GM18526 (cell line): ENCODE measurements at regions not wholly inside any gene's neighbourhood (a gene's known extent, or its start where the extent isn't known, plus 50 kb on each side); places are given as distances from the start of the nearest gene placed in this dataset.

ENCODE experiments used
- POLR2A ChIP-seq: IDR thresholded peaks from 3 replicates; pipeline ENCODE4 v1.6.1; 2011; ENCODE audit not compliant: insufficient read length; ENCODE audit errors: extremely low read depth

DNA sequence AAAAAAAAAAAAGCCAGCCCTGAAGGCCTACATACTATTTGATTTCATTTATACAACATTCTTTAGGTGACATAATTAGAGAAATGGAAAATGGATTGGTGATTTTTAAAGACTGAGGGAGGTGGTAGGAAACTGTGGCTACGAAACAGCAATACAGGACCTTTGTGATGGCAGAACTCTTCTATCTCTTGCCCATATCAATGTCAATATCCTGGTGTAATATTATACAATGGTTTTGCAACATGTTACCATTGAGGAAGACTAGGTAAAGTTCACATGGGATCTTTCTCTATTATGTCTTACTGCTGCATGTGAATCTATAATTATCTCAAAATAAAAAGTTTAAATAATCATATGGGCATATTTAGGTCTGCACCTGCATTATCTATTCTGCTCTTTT, 371.2 kb downstream of the ETS1 start:
- no peak for TF ChIP-seq POLR2A

DNA sequence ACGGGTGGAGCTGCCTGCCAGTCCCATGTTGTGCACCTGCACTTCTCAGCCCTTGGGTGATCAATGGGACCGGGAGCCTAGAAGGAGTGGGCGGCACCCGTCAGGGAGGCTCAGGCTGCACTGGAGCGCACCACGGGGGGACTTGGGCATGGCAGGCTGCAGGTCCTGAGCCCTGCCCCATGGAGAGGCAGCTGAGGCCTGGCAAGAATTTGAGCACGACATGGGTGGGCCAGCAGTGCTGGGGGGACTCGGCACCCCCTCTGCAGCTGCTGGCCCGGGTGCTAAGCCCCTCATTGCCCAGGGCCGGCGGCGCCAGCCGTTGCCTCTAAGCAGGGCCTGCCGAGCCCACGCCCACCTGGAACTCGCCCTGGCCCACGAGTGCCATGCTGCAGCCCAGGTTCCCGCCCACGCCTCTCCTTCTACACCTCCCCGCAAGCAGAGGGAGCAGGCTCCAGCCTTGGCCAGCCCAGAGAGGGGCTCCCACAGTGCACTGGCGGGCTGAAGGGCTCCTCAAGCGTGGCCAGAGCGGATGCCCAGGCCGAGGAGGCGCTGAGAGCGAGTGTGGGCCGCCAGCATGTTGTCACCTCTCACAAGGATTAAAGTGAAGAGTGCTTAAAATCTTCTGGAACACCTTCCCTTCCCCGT, 372.0 kb downstream of the ETS1 start:
- TF ChIP-seq POLR2A, result no peak

DNA sequence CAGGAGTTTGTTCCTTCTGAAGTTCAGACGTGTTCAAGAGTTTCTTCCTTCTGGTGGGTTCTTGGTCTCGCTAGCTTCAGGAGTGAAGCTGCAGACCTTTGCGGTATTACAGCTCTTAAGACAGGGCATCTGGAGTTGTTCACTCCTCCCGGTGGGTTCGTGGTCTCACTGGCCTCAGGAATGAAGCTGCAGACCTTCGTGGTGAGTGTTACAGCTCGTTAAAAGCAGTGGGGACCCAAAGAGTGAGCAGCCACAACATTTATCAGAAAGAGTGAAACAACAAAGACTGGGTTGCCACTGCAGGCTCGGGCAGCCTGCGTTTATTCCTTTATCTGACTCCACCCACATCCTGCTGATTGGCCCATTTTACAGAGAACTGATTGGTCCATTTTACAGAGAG, 373.1 kb downstream of the ETS1 start:
- no peak for TF ChIP-seq POLR2A

DNA sequence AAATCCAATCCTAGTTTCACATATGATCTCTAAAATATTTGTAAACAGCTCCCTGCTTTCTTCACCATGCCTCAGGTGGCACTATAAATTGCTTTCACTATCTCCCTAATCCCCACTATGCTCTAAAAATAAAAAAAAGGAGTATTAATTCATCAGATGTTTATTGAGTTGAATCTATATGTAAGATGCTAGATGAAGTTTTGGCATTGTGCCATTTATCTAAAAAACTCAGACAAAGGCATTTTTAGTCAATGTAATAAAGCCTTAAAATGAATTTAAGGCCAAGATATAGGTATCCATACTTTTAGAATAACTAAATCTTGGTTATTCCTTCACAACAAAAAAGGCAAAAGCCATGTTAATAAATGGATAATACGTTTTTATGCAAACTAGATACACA, 373.9 kb downstream of the ETS1 start:
- TF ChIP-seq POLR2A, result no peak

DNA sequence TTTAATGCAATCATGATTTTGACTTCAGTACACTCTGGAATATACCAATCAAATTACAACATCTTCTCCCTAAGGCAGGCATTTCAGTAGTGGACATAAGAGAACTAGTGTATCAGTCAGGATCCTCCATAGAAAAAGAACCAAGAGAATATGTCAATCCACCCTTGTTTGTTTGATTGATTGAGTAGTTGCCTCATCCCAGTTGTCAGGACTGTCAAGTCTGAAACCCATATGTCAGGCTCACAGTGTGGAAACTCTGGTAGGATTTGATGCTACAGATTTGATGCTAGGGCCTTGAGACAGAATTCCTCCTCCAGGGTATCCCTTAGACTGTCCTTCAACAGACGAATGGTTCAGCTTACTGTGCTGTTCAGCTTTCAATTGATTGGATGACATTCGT, 375.0 kb downstream of the ETS1 start:
- no peak for TF ChIP-seq POLR2A

DNA sequence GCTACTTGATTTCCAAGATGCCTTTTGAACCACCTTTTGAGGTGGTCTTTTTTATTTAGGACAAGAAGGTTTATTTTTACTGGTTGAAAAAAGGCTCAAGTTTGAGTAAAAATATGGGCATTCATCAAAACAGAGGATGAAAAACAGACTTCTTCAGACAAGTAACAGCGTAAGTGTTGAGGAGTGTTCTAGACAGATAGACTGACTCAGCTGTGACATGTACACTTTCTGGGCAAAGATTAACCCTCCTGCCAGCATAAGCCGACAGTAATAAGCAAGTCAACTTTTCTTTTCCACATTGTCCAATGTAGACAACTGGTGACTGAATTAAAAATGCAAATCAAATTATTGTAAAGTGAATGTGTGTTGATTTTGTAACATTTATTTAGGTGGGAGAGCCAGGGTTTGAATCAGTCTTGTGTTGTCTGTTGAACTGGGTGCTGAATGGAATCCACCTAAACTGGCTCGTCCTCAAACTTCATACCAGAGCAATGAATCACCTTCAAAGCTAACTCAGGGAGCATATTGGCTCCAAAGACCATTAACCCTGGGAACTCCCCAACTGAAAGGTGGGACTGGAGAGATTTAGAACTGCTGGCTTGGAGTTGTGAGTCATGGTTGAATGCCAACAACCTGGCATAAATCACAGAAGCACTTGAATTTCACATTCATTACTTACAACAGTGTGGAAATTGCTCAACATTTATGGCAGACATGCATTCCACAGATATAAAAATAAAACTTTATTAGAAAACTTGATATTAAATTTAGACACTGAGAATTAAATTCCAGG, 377.0 kb downstream of the ETS1 start:
- TF ChIP-seq POLR2A, result no peak

DNA sequence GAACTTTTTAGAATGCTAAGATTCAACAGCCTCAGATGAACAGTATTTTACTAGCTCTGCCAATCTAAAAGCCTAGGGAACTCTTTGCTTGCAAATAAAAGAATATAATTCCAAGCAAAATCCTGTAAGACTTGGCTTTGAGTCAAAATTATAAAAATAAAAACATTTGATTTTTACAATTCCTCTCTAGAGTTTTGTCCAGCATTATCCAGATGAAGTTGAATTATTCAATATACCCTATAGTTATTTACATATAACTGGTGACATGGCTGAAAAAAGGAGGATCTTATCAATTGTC, 378.3 kb downstream of the ETS1 start:
- TF ChIP-seq POLR2A, result no peak

DNA sequence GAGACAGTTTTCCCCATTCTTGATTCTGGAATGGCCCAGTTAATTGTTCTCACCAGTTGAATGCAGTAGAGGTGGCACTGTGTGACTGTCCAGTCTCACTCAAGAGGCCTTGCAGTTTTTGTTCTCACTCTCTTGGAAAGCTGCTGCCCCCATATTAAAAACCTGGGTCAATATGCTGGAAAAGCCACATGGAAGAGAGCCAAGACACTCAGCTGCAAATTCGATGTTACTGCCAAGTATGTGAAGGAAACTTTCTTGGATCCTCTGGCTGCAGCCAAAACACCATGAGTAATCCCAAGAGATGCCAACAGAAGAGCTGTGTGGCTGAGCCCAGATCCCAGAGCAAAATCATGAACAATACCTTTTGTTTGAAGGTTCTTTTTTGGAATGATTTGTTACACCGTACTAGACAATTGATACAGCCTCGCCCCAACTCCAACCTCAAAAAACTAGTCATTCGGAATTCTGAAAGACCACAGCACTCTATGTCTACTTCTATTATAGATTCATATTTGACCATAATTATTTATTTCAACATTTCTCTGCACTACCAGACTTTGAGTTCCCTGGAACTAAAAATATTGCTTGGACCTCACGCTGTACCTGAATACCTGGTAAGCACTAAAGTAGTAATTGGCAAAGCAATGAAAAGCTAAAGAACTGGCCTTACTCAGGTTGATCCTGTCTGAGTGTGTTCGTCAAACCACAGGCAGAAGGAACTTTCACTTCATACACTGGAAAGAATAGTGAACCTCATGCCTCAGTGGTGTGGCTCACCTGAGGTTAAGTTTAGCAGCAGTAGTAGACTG, 378.8 kb downstream of the ETS1 start:
- no peak for TF ChIP-seq POLR2A

DNA sequence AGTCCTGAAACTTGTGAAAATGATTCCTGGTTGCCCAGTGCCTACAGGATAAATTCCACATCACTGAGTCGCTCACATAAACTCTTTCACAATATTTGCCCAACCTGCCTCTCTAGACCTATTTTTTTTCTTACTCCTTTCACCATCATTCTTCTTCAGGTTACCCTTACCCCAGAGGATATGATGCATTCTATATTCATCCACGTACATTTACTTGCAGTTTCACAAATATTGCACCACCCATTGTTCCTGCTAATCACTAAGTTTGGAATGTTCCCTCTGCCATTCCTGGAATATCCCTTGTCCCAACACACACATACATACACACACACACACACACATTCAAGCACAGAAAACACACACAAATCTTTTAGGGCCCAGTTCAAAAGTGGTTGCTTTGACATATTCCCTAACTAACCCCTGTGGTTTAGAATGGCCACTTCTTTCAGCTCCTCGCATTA, 379.5 kb downstream of the ETS1 start:
- no peak for TF ChIP-seq POLR2A

DNA sequence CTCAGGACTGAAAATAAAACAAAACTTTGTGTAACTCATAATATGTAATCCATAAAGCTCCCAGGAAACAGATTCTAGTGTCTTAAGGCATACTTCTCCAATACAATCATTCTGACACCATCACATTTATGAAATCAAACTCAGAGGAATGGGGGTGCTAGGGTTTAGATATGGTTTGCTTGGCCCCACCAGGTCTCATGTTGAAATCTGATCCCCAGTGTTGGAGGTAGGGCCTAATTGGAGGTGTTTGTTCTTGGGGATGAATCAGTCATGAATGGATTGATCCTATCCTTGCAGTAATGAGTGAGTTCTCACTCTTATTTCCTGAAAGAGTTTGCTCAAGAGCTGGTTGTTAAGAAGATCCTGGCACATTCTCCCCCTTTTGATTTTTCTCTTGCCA, 380.9 kb downstream of the ETS1 start:
- TF ChIP-seq POLR2A, result no peak

DNA sequence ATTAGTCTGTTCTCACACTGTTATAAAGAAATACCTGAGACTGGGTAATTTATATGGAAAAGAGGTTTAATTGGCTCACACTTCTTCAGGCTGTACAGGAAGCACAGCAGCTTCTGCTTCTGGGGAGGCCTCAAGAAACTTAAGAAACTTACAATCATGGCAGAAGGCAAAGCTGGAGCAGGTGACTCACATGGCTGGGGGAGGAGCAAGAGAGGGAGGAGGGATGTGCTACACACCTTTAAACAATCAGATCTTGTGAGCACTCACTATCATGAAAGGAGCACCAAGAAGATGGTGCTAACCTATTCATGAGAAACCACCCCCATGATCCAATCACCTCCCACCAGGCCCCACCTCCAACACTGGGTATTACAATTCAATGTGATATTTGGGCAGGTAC, 381.6 kb downstream of the ETS1 start:
- TF ChIP-seq POLR2A, result no peak

DNA sequence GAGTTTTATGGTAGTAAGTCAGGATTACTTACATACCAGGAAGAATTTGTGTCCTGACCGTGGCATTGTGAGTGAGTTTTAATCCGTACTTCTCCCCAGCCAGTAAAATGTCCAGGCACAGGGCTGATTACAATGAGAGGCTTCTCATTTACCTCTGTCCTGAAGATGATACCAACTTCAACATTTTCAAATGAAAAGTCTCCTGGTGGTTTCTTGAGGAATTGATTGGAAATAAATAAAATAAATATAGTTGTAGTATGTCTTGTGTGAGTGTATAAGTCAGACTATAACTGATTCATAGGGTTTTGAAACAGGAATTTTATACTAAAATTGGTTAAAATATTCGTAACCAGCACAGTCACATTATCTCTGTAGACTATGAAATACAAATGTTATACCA, 382.5 kb downstream of the ETS1 start:
- no peak for TF ChIP-seq POLR2A

DNA sequence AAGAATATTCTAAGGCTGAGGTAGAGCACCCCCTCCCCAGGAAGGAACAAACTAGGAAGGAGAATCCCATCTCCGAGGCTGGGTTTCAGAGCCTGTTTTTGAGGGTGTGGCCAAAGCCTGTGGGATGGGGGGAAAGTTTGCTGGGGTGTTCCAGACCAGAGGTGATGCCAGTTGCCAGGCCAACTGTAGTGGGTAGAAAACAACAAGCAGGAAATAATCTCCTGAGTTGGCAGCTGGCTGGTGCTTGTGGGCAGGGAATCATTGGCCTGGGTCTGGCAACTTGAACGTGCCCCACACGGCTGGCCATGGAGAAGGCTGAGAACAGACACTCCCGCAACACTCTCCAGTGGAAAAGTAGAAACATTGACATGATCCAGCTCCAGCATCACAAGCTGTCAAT, 385.6 kb downstream of the ETS1 start:
- TF ChIP-seq POLR2A, result no peak

DNA sequence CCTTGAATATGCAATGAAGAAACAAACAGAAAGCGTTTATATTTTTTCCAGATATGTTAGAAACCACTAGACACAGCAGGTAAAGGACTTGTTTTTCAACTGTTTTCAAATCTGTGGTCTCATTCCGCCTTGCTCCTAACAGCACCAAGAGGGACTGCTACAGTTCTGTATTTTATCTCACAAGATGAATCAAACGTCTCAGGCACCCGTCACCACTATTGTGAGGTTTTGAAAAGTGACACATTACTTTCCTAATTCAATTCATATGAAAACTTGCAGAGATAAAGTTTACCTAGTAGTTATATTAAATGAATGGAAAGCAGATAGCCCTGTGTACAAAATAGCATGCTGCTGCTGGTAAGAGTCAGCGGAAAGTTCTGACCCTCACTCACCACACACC, 386.3 kb downstream of the ETS1 start:
- TF ChIP-seq POLR2A, result no peak

DNA sequence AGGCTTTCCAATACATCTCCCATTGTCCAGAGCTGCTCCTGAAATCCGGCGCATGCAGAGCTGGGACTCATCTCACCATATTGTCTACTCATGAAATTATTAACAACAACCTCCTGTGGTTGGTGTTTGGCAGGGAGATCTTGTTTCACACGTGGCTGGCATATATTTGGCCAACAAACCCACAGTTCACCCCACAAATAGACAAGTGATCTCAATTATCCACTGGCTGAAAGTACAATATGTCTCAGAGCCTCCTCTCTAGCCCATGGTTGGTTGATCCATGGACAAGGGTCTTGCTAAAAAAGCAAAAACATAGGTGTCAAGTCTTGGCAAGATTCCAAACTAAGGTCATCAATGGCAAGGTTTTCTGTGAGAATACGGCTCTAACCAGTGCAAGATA, 386.9 kb downstream of the ETS1 start:
- TF ChIP-seq POLR2A, result no peak

DNA sequence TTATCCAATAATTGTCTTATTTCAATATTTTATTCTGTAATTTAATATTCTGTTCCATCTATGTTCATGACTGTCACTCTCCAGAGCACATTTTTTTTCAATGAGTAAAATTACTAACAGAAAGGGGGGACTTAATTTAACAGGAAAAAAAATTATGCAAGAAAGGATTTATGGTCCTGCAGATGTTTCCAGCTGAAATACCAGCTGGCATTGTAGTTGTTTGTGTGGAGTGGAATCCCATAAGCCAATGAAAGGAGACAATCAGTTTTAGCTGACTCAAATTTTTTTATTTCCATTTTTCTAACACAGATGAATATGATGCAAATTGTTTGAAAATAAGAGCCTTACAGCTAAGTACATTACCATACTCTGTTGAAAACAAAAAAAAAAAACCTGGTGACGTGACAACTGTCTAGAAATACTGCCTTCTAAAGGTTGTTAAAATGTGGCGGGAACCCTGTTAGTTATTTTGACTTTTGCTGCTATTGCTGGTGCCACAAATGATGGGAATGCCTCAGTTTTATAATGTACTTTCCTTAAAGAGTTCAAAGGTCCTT, 389.1 kb downstream of the ETS1 start:
- TF ChIP-seq POLR2A, result no peak
